Right ventricle myocardium inferior (tissue), 1 donor: ENCODE measurements at regions not wholly inside any gene's neighbourhood (a gene's known extent, or its start where the extent isn't known, plus 50 kb on each side); places are given as distances from the start of the nearest gene placed in this dataset.

Experiments used
- ATAC-seq: fragments of 200-7000 bp; cut with Tn5 transposase; one replicate; pipeline ENCODE4 v1.9.1; 2020; ENCODE audit warnings: mild to moderate bottlenecking, moderate library complexity
- DNase-seq: peaks from one replicate; pipeline ENCODE4 v3.0.0; 2021; ENCODE audit errors: missing footprints
- intact Hi-C: fragments of 100-400 bp; cut with DNase I; formaldehyde crosslinking; loops from one replicate; pipeline ENCODE4 v1.11.0; 2022
- donor health status: DM: no; HTN: yes; CAD: no; lungs with severe emphysema.

GRCh38 chr4:181161669-181162068 is 1081.5 kb upstream of the TENM3 start:
- DNase-seq, result no peak
- ATAC-seq, result no peak
- intact Hi-C loops, result no loop called here

DNA sequence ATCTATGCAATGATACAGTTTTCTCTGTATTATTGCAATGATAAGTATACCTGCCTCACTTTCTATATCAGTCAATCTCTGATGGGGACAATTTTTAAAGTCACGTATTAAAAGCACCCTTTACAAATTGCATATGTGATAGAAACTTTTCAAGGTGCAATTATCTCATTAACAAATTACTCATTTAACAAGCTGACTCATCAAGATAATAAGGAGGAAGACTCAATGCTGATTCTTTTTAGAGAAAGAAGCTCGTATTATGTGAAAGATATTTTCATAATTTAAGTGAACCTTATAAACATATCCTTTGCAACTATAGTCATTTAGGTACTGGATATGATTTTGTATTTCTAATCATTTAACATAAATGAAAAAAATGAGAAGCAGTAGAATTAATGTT is 1080.9 kb upstream of the TENM3 start:
- DNase-seq (no peak), ATAC-seq (no peak)
- intact Hi-C loops, result no loop called here

DNA sequence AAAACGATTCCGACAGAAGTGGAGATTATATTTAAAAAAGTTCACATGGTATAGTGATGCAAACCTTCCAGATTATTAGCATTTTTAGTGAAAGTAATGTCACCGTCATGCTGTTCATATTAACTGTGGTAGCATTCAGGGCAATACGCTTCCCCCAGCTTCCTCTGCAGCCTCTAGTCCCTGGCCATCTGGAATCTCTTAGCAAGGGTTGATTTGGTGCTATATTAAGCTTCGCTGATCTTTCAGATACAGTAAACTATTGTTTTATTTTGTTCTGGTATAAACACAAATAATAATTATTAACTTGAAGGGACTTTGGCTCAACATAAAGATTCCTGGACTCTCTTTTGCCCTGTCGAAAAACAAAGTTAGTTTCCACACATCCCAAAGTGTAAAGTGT is 1080.5 kb upstream of the TENM3 start:
- ATAC-seq (no peak), DNase-seq (no peak)
- intact Hi-C loops, result no loop called here

- ATAC-seq, result no peak
- no peak for DNase-seq
- intact Hi-C loops, result no loop called here
Measured at GRCh38 chr4:181166742-181167399, 1076.3 kb upstream of the TENM3 start.

- ATAC-seq, result no peak
- intact Hi-C loops, result no loop called here
- no peak for DNase-seq
Measured at GRCh38 chr4:181168011-181168805, 1075.0 kb upstream of the TENM3 start.

- no peak for DNase-seq
- ATAC-seq, result no peak
- intact Hi-C loops, result no loop called here
Measured at GRCh38 chr4:181173046-181173445, 1070.2 kb upstream of the TENM3 start.

DNA sequence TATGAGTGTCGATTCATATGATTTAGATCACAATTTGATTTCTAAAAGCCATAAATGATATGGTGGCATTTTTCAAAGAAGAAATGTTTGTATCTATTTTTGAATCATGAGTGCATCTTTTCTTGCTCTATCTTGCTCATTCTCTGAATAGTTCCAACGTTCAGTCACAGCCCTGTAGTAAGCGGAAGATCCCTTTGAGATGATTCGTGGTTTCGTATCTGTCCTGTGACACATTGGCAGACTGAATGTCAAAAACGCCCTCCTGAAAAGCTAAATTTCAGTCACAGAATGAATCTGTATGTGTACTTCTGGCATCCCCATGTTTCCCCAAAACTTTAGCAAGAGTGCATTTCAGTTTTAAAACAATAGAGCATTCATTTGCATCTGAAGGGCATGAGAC is 1066.9 kb upstream of the TENM3 start:
- no peak for ATAC-seq
- intact Hi-C loops, result no loop called here
- no peak for DNase-seq

GRCh38 chr4:181181331-181181730 is 1061.9 kb upstream of the TENM3 start:
- ATAC-seq (no peak), DNase-seq (no peak)
- intact Hi-C loops, result no loop called here

DNA sequence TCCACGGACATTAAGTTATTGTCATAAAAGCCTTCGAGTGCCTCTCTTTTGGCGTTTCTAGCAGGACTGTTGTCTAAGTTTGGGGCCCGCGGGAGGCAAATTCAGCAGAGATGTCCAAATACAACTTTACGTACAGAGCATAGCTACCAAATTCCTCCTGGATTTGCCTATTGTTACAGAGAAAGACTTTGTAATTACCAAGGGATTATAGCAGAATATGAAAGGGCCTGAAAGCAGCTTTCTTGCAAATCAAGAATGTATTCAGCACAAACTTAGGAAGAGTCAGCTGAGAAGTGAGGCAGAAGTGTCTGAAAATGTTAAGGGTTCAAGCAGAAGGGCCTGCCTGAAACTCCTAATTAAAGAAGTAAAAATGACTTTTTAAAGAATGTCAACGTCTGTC is 1053.5 kb upstream of the TENM3 start:
- intact Hi-C loops, result no loop called here
- no peak for DNase-seq
- ATAC-seq, result no peak

DNA sequence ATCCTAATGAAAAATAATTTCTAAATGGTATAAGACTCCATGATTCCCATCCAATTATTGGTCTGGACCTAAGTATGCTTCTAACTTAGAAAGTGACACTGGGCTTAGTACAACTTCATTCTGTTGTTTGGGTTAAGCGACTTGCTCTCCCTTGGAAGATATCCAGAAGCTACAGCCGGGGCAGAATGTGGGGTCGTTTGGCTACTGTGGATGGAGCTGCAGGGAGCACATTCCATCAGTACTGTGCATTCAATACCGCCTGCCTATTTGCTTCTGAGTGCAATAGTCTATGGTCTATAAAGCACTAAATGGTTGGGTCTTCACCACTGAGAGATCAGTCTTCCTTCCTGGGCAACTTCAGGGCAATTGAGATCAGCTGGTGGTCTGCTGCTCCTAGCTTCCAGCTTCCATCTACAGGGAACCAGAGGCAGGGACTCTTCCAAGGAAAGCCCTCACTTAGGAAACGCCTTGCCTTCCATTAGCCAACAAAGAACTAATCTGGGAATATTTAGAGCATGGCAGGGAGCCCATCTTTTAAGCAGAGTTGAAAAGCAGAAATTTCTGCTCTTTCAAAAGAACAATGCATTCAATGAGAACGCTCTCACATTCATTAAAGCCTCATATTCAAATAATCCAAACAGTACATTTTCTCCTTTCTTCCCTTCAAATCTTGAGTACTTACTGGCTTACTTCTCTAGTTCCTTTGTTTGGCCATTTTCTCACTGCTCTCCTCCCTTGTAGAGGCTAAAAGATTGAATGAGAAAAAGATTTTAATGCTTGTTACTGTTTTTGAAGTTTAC is 1049.9 kb upstream of the TENM3 start:
- ATAC-seq (no peak), DNase-seq (no peak)
- intact Hi-C loops, result no loop called here

- intact Hi-C loops, result no loop called here
- DNase-seq, result no peak
- ATAC-seq, result no peak
Measured at GRCh38 chr4:181194096-181194495, 1049.1 kb upstream of the TENM3 start.

DNA sequence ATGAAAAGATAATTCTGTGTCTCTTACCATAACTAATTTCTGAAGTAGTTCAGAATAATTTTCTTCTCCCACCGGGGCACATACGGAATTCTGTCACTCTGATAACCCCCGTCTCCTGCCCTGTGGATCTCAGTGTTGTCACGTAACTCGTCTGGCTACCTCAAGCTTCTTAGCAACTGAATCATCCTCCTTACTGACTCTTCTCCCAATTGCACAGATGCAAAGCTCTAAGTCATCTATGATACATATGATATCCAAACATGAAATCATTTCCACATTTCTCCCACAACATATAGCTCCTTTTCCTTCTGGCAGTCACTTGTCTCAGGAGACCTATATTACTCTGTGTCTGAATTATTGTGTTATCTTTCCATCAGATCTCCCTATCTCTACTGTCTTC is 1043.1 kb upstream of the TENM3 start:
- ATAC-seq (no peak), DNase-seq (no peak)
- intact Hi-C loops, result no loop called here

DNA sequence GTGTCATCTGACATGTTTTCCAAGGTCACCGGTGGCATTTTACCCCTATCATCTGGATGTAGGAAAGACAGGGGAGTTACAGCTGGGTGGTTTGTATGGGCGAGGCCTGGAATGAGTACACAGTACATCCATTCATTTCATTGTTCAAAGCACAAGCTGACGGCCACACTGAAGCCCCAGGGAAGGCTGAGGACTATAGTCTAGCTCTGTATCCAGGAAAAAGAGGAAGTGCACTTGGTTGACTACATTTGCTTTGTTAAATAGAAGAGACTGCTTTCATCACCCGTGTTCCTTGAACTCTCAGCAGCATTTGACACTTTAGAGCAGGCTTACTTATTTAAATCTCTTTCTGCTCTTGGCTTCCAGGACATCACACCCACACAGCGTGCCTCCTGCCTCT is 1041.0 kb upstream of the TENM3 start:
- ATAC-seq (no peak), DNase-seq (no peak)
- intact Hi-C loops, result no loop called here

- ATAC-seq (no peak), DNase-seq (no peak)
- intact Hi-C loops, result no loop called here
Measured at GRCh38 chr4:181204109-181204508, 1039.1 kb upstream of the TENM3 start.

GRCh38 chr4:181213551-181213950 is 1029.7 kb upstream of the TENM3 start:
- ATAC-seq, result peak; percentile 70
- intact Hi-C loops, result no loop called here
- DNase-seq, result no peak

DNA sequence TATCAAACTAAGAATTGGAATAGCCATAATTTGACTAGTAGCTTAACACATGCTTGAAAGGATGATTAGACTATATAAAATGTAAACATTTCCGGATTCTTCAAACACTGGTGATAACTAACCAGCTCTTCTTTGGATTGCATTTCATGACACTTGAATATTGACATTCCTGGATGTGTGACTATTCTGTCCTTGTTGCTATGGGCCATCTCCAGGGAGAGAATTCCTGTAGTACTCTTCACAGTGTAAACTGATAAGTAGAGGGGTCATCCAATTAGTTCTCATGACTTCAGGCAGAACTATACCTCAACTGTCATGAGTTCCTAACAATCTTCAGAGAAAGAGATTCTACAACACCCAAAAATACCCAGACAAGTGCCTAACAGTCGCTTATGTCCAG is 1026.7 kb upstream of the TENM3 start:
- intact Hi-C loops, result no loop called here
- no peak for ATAC-seq
- no peak for DNase-seq

- intact Hi-C loops, result no loop called here
- no peak for ATAC-seq
- no peak for DNase-seq
Measured at GRCh38 chr4:181219783-181220416, 1023.3 kb upstream of the TENM3 start.

DNA sequence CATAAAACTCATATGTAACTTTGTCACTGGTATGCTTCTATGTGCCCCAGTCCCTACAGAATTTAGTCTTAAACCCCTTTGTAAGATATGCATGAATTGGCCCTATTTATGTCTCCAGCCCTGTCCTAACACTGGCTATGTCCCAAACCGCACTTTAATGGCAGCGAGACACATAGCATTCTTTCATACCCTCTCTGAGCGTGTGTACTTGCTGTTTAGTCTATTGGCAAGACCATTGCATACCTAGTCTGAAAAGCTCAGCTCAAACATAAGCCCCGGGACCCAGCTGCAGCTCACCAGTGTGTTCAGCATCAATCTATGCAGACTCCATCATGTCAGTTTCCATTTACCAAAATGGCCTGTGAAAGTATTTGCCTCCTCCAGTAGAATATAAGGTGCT is 1018.4 kb upstream of the TENM3 start:
- ATAC-seq, result no peak
- DNase-seq, result no peak

GRCh38 chr4:181225616-181226261 is 1017.5 kb upstream of the TENM3 start:
- intact Hi-C loops, result no loop called here
- ATAC-seq (no peak), DNase-seq (no peak)

More for the DNA sequence above, 1018.4 kb upstream of the TENM3 start:
- intact Hi-C loops, result no loop called here
